Activated CD4-positive, alpha-beta T cell treated with anti-CD3 and anti-CD28 coated beads, Interleukin-2, amount 10 ng/mL, durations not matched to agents 24 days and 14 days (primary cell): ENCODE measurements at regions not wholly inside any gene's neighbourhood (a gene's known extent, or its start where the extent isn't known, plus 50 kb on each side); places are given as distances from the start of the nearest gene placed in this dataset.

ENCODE experiments used
- DNase-seq: peaks from one replicate; pipeline ENCODE4 v3.0.0; 2022
- H3K27ac Mint-ChIP-seq: one replicate; pipeline ENCODE4 v1.8.0; 2022; ENCODE audit warnings: mild to moderate bottlenecking, mixed read lengths
- H3K27me3 Mint-ChIP-seq: one replicate; pipeline ENCODE4 v1.8.0; 2022; ENCODE audit warnings: mixed read lengths
- H3K36me3 Mint-ChIP-seq: one replicate; pipeline ENCODE4 v1.8.0; 2022; ENCODE audit warnings: low read depth, mild to moderate bottlenecking, mixed read lengths
- H3K4me1 Mint-ChIP-seq: one replicate; pipeline ENCODE4 v1.8.0; 2021; ENCODE audit warnings: mixed read lengths
- H3K4me3 Mint-ChIP-seq: one replicate; pipeline ENCODE4 v1.8.0; 2022; ENCODE audit warnings: mild to moderate bottlenecking, moderate library complexity, mixed read lengths
- H3K9me3 Mint-ChIP-seq: one replicate; pipeline ENCODE4 v1.8.0; 2021; ENCODE audit warnings: mixed read lengths
- intact Hi-C: fragments of 100-400 bp; cut with micrococcal nuclease; formaldehyde crosslinking; loops from one replicate; pipeline ENCODE4 v1.15.1; 2023

- intact Hi-C loops: no loop called here
- Mint-ChIP-seq H3K27ac (no peak overlapping the region), H3K9me3 (no peaks in the 10 kb centered on the region), H3K4me3 (no peak overlapping the region), H3K27me3 (peaks cover 18% of the 10 kb centered on the region), H3K4me1 (no peaks in the 10 kb centered on the region), H3K36me3 (no peaks in the 10 kb centered on the region)
- DNase-seq: no peak
These were observed 167.1 kb downstream of the SNX19 start for GRCh38 chr11:130749216-130749615.

GRCh38 chr11:130760515-130761125, 155.7 kb downstream of the SNX19 start:
- peaks cover 9% of the 10 kb centered on the region for H3K27me3 Mint-ChIP-seq
- H3K36me3 Mint-ChIP-seq: no peaks in the 10 kb centered on the region
- no peaks in the 10 kb centered on the region for H3K9me3 Mint-ChIP-seq
- no peak overlapping the region for H3K4me3 Mint-ChIP-seq
- intact Hi-C loops: no loop called here
- peak; percentile 30 for DNase-seq
- H3K27ac Mint-ChIP-seq: no peak overlapping the region
- no peaks in the 10 kb centered on the region for H3K4me1 Mint-ChIP-seq

DNA sequence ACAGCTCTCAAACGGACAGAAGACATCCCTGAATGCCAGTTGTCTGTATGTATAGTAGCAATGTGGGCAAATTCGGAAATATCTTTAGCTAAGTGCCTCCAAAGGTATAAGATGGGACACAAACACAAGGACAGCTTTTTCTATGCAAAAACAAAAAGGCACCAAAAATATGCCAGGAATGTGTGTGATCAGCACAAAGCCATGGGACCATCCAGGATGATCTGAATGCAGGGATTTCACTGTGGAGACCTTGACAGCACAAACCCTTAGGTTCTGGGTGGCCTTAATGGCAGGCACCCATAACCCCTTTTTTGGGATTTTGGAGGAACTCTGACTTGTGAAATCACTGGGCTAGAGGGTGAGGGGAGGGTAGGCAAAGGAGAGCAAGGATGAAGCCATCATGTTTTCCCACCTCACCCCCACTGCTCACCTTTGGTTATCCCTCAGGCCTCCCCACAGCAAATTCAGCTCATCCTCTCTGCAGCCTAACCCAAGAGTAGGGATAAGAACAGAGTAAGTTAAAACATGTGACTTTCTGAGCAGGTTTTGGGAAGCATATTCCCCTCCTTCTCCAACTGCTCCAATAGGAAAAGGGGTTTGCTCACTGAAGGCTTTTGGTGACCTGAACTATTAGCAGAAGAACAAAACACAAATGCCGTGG, 154.6 kb downstream of the SNX19 start:
- DNase-seq: peak; percentile 40
- H3K9me3 Mint-ChIP-seq: no peaks in the 10 kb centered on the region
- intact Hi-C loops: no loop called here
- no peak overlapping the region for H3K4me3 Mint-ChIP-seq
- no peaks in the 10 kb centered on the region for H3K36me3 Mint-ChIP-seq
- no peak overlapping the region for H3K27ac Mint-ChIP-seq
- H3K4me1 Mint-ChIP-seq: peaks cover 7% of the 10 kb centered on the region
- peaks cover 11% of the 10 kb centered on the region for H3K27me3 Mint-ChIP-seq

GRCh38 chr11:130762638-130763037, 153.6 kb downstream of the SNX19 start:
- intact Hi-C loops: no loop called here
- H3K27ac Mint-ChIP-seq: no peak overlapping the region
- peaks cover 11% of the 10 kb centered on the region for H3K27me3 Mint-ChIP-seq
- H3K9me3 Mint-ChIP-seq: no peaks in the 10 kb centered on the region
- no peak overlapping the region for H3K4me3 Mint-ChIP-seq
- peaks cover 8% of the 10 kb centered on the region for H3K4me1 Mint-ChIP-seq
- peak; percentile 35 for DNase-seq
- H3K36me3 Mint-ChIP-seq: no peaks in the 10 kb centered on the region

DNA sequence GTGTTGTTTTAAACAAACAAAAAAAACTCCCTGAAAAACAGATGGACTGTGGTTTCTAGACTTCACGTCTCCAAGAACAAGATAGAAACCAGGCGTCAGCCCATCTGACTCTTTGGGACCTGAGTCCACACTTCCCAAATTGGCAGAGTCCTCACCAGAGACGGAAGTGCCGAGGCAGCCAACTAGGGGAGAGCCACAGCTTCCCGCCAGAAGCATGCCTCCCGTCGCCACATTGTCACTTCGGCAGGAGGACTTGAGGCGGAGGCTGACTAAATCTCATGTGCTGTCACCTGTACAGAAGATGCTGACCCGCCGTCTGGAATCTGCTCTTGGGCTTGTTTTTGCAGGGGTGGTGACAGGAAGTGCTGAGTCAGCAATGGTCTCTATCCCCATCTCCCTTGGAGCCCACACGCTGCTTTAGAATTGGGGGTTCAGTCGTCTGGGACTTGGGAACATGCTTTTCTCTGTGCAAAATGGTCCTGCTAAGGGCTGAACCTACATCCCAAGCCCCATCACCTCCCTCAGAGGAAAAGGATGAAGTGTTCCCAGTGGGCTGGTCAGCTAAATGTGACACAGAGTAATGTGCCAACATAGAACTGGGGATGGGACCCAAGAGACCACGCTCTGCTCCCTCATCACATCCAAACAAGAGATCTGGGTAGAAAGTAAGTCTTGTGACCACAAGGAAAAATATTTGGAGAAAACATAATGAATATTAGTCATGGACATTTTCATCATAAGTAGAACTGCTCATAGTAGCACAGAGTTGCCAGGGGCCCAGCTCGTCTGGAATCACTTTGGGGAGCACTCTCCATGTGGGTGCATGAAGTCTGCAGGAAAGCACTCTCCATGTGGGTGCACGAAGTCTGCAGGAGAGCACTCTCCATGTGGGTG, 152.9 kb downstream of the SNX19 start:
- intact Hi-C loops: no loop called here
- no peaks in the 10 kb centered on the region for H3K9me3 Mint-ChIP-seq

DNA sequence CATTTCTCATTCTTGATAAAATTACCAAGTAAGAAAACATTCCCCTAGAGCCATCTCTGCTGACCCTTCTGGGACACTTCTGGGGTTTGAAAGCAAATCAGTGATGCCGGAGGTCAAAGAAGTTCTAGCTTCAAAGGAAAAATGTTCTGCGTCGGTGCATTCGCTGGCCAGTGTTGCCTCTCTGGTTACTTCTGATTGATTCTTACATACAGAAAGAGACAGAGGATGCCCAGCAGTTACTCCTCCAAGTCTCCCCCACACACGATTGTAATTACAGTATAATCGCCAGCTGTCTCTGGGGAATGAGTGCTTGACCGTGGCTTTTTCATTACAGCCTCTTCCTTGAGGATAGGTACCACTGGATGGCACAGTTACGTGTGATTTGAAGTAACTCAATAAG, 150.9 kb downstream of the SNX19 start:
- no peaks in the 10 kb centered on the region for H3K36me3 Mint-ChIP-seq
- no peak overlapping the region for H3K4me3 Mint-ChIP-seq
- H3K9me3 Mint-ChIP-seq: no peaks in the 10 kb centered on the region
- peak; percentile 34 for DNase-seq
- no peak overlapping the region for H3K27ac Mint-ChIP-seq
- peaks cover 11% of the 10 kb centered on the region for H3K27me3 Mint-ChIP-seq
- intact Hi-C loops: no loop called here
- H3K4me1 Mint-ChIP-seq: peaks cover 8% of the 10 kb centered on the region

More for the DNA sequence above, 152.9 kb downstream of the SNX19 start:
- no peak overlapping the region for H3K4me3 Mint-ChIP-seq
- no peak overlapping the region for H3K27ac Mint-ChIP-seq
- DNase-seq: peak; percentile 40
- peaks cover 11% of the 10 kb centered on the region for H3K27me3 Mint-ChIP-seq
- no peaks in the 10 kb centered on the region for H3K36me3 Mint-ChIP-seq
- peaks cover 8% of the 10 kb centered on the region for H3K4me1 Mint-ChIP-seq

DNA sequence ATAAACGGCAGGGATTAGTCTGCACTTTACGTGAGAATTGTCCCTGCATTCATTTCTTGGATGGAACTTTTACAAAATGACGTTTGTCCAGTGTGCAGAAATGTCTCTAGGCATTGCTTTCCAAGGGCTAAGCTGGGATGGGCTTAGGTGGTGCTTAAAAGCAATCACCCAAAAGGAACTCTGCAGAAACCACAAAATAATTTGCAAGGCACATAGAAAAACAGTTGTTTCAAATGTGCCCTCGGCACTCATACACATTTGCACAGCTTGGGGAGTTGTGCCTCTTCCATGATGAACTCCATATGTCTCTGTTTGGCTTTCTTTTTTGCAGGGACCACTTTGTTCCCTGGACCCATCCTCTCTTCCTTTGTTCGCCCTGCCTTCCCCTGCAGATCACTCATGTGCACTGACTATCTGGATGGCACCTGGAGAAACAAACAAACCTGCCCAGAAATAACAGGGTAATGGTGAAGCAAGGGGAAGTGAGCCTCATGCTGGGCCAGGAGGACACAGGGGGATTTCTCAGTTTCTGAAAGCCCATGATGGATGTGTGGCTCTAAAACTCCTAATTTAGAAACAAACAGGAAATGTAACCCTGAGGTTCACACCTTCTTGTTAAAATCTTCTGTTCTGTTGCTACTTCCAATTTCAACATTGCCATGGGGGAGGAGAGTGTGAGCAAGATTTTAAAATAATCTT, 150.2 kb downstream of the SNX19 start:
- Mint-ChIP-seq H3K36me3 (no peaks in the 10 kb centered on the region), H3K27ac (peak overlapping the region; percentile 14), H3K9me3 (no peaks in the 10 kb centered on the region), H3K4me3 (peak overlapping the region; percentile 2), H3K4me1 (peaks cover 8% of the 10 kb centered on the region), H3K27me3 (peaks cover 8% of the 10 kb centered on the region)
- peak; percentile 55 for DNase-seq
- intact Hi-C loops: no loop called here

- Mint-ChIP-seq H3K27ac (no peak overlapping the region), H3K9me3 (no peaks in the 10 kb centered on the region), H3K36me3 (no peaks in the 10 kb centered on the region), H3K4me1 (peaks cover 8% of the 10 kb centered on the region), H3K27me3 (peaks cover 7% of the 10 kb centered on the region), H3K4me3 (peak overlapping the region; percentile 2)
- intact Hi-C loops: no loop called here
- peak; percentile 44 for DNase-seq
These were observed 149.4 kb downstream of the SNX19 start for GRCh38 chr11:130766650-130767565.

DNA sequence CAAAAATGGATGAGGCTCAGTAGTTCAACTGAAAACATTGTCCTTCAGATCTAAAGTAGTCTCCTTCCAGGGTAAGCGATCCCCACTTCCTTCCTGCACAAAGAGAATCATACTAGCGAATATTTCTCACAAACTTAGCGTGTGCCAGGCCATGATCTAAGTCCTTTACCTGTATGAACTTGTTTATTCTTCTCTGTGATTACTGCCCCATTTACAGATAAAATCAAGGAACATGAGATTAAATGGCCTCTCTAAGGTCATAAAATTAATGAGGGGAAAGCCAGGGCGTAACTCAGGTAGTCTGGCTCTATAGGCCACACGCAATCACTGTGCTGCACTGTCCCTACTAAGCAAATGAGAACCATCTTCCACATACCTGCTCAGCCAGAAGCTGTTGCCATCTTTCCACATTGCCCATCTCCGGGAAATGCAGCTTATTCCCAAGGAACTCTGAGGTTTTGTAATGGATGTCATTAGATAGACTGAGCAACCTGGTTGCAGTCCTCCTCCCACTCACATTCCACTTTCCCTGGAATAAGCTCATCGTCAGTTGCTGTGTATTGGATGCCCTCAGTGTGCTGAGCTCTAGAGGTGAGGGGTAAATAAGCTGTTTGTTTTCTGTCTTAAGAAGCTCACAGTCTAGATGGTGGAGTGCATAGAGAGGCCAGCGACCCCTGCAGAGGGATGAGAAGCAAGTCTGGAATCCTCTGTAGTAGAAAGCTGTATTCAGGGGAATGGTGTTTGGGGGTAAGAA, 146.3 kb downstream of the SNX19 start:
- H3K9me3 Mint-ChIP-seq: no peaks in the 10 kb centered on the region
- intact Hi-C loops: no loop called here
- DNase-seq: peak; percentile 37

DNA sequence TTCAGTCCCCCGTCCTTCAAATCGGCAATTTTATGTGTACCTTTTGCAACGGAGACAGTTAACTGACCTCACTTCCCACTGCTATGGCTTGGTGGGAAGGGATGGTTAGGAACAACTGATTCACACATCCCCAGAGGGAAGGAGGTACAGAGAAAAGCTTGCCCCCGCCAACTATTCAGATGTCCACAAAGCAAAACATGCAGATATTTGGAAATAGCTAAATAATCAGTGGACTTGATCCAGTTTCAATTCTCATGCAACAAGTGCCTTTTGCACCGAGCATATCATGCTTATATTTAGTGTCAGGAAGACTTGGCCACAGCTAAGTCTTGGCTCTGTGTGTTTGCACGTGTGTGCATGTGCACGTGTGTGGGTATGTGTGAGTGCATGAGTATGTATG, 144.6 kb downstream of the SNX19 start:
- DNase-seq: no peak
- no peak overlapping the region for H3K4me3 Mint-ChIP-seq
- no peaks in the 10 kb centered on the region for H3K36me3 Mint-ChIP-seq
- H3K4me1 Mint-ChIP-seq: peaks cover under 1% of the 10 kb centered on the region
- H3K27ac Mint-ChIP-seq: no peak overlapping the region
- H3K27me3 Mint-ChIP-seq: peaks cover 2% of the 10 kb centered on the region
- H3K9me3 Mint-ChIP-seq: no peaks in the 10 kb centered on the region
- intact Hi-C loops: no loop called here

More for the DNA sequence above, 146.3 kb downstream of the SNX19 start:
- H3K27ac Mint-ChIP-seq: no peak overlapping the region
- no peak overlapping the region for H3K4me3 Mint-ChIP-seq
- peaks cover 8% of the 10 kb centered on the region for H3K4me1 Mint-ChIP-seq
- no peaks in the 10 kb centered on the region for H3K36me3 Mint-ChIP-seq
- peaks cover 4% of the 10 kb centered on the region for H3K27me3 Mint-ChIP-seq

- intact Hi-C loops: no loop called here
These were observed 143.7 kb downstream of the SNX19 start for GRCh38 chr11:130772266-130773227.

More at GRCh38 chr11:130772266-130773227, 143.7 kb downstream of the SNX19 start:
- no peak overlapping the region for H3K27ac Mint-ChIP-seq
- no peaks in the 10 kb centered on the region for H3K36me3 Mint-ChIP-seq
- H3K9me3 Mint-ChIP-seq: no peaks in the 10 kb centered on the region
- no peak for DNase-seq
- peaks cover 6% of the 10 kb centered on the region for H3K27me3 Mint-ChIP-seq
- H3K4me1 Mint-ChIP-seq: no peaks in the 10 kb centered on the region
- H3K4me3 Mint-ChIP-seq: no peak overlapping the region
